ENCODE measurements at regions not wholly inside any gene's neighbourhood (a gene's known extent, or its start where the extent isn't known, plus 50 kb on each side); places are given as distances from the start of the nearest gene placed in this dataset.

- TF ChIP-seq POLR2A (IDR thresholded peaks at IDR 0.05), result no peak
- TF ChIP-seq, protein P1, sequence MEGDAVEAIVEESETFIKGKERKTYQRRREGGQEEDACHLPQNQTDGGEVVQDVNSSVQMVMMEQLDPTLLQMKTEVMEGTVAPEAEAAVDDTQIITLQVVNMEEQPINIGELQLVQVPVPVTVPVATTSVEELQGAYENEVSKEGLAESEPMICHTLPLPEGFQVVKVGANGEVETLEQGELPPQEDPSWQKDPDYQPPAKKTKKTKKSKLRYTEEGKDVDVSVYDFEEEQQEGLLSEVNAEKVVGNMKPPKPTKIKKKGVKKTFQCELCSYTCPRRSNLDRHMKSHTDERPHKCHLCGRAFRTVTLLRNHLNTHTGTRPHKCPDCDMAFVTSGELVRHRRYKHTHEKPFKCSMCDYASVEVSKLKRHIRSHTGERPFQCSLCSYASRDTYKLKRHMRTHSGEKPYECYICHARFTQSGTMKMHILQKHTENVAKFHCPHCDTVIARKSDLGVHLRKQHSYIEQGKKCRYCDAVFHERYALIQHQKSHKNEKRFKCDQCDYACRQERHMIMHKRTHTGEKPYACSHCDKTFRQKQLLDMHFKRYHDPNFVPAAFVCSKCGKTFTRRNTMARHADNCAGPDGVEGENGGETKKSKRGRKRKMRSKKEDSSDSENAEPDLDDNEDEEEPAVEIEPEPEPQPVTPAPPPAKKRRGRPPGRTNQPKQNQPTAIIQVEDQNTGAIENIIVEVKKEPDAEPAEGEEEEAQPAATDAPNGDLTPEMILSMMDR (IDR thresholded peaks at IDR 0.05), result no peak
- TF ChIP-seq EP300 (IDR thresholded peaks at IDR 0.05), result no peak
Observed at GRCh38 chr17:63041251-63041650, 75.2 kb downstream of the TANC2 start.
